Small intestine (tissue), 7 donors: ENCODE measurements at regions not wholly inside any gene's neighbourhood (a gene's known extent, or its start where the extent isn't known, plus 50 kb on each side); places are given as distances from the start of the nearest gene placed in this dataset.

Source experiments
- DNase-seq, 2 donors: peaks; one replicate each; pipeline versions ENCODE4 v3.0.0 to v3.0.0-alpha.2; 2013
- FAIRE-seq: peaks from 2 replicates; lab custom pipeline; 2012; peaks lifted over from hg19 to GRCh38; lab: Jason Lieb, UNC
- H3K27ac ChIP-seq, 3 donors: one replicate each; pipeline ENCODE4 v1.5.1; 2013; ENCODE audit warnings: low read length in 2 of 3, mild to moderate bottlenecking in 2 of 3, control low read depth in 1 of 3, inconsistent platforms in 1 of 3, low read depth in 1 of 3, moderate library complexity in 1 of 3
- H3K27me3 ChIP-seq, 3 donors: one replicate each; pipeline ENCODE4 v1.6.1; 2013; ENCODE audit warnings: low read length in 3 of 3, inconsistent platforms in 1 of 3; ENCODE audit not compliant: control insufficient read depth in 3 of 3, insufficient read depth in 3 of 3
- H3K36me3 ChIP-seq, 3 donors: one replicate each; pipeline ENCODE4 v1.6.1; 2013; ENCODE audit warnings: low read length in 3 of 3, inconsistent platforms in 1 of 3, low read depth in 1 of 3, mild to moderate bottlenecking in 1 of 3, moderate library complexity in 1 of 3; ENCODE audit not compliant: control insufficient read depth in 3 of 3, insufficient read depth in 2 of 3
- H3K4me1 ChIP-seq, 3 donors: one replicate each; pipeline ENCODE4 v1.6.1; 2013; ENCODE audit warnings: low read length in 2 of 3, inconsistent platforms in 1 of 3, low read depth in 1 of 3, mild to moderate bottlenecking in 1 of 3, moderate library complexity in 1 of 3; ENCODE audit not compliant: control insufficient read depth in 3 of 3, insufficient read depth in 2 of 3
- H3K4me3 ChIP-seq, 3 donors: one replicate each; pipeline ENCODE4 v1.5.1; 2013; ENCODE audit warnings: low read length in 3 of 3, control low read depth in 1 of 3, inconsistent platforms in 1 of 3, low read depth in 1 of 3, mild to moderate bottlenecking in 1 of 3, moderate library complexity in 1 of 3
- H3K9me3 ChIP-seq, 2 donors: one replicate each; pipeline ENCODE4 v1.6.1; 2013; ENCODE audit warnings: low read depth in 1 of 2, low read length in 1 of 2; ENCODE audit not compliant: control insufficient read depth in 2 of 2, insufficient read depth in 1 of 2
- WGBS, 3 donors: extraction: QIAGEN DNeasy Blood & Tissue Kit; methylation state at CpG; one replicate each; pipeline ENCODE4 v1.1.7; 2013; 5-methylcytosine and 5-hydroxymethylcytosine counted together
- donor health status: healthy with polysubstance abuse.
- donor health status: control.
- donor health status: control.
- donor health status: Bipolar disorder and iron deficiency.
- donor health status: healthy.

- 36 to 71% (median 46%) methylated on average over 10 of the region's 10 CpGs for WGBS, 3 donors
- Histone ChIP-seq H3K4me3 (no peak overlapping the region), H3K9me3 (peaks cover 0 to 2% of the 10 kb centered on the region in 2 donors), H3K27me3 (no peaks in the 10 kb centered on the region), H3K27ac (no peak overlapping the region), H3K4me1 (no peaks in the 10 kb centered on the region), H3K36me3 (no peaks in the 10 kb centered on the region)
- DNase-seq (no peak), FAIRE-seq (no peak)
Measured at GRCh38 chr2:49210191-49210590, 55.9 kb upstream of the FSHR start.

DNA sequence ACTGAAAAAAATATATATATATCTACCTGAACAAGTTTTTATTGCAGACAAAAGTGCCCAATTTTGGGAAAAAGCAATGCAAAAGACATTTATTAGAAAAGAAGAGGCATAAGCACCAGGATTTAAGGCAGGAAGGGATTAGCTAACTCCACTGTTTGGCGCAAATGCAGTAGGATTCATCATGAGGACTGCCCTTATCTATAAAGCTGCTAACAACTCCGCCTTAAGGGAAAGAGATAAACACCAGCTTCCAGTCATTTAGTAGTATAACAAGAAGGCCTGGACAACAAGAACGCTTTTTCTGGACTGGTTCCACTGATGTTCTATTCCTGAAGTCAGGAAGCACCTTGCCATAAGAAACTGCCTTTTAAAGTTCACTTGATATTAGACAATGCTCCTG is 52.9 kb upstream of the FSHR start:
- Histone ChIP-seq H3K27ac (no peak overlapping the region), H3K4me3 (no peak overlapping the region), H3K27me3 (no peaks in the 10 kb centered on the region), H3K4me1 (no peaks in the 10 kb centered on the region), H3K36me3 (no peaks in the 10 kb centered on the region), H3K9me3 (peaks cover 0 to 2% of the 10 kb centered on the region in 2 donors)
- DNase-seq = no peak
- FAIRE-seq = no peak
- WGBS, 3 donors = 51 to 71% (median 57%) methylated on average over 3 of the region's 3 CpGs
